Ecto neural progenitor cell (in vitro differentiated cells): ENCODE measurements at regions not wholly inside any gene's neighbourhood (a gene's known extent, or its start where the extent isn't known, plus 50 kb on each side); places are given as distances from the start of the nearest gene placed in this dataset.

ENCODE experiments used
- DNase-seq: peaks from one replicate; pipeline ENCODE4 v3.0.0-alpha.2; 2018; ENCODE audit warnings: low spot score

DNA sequence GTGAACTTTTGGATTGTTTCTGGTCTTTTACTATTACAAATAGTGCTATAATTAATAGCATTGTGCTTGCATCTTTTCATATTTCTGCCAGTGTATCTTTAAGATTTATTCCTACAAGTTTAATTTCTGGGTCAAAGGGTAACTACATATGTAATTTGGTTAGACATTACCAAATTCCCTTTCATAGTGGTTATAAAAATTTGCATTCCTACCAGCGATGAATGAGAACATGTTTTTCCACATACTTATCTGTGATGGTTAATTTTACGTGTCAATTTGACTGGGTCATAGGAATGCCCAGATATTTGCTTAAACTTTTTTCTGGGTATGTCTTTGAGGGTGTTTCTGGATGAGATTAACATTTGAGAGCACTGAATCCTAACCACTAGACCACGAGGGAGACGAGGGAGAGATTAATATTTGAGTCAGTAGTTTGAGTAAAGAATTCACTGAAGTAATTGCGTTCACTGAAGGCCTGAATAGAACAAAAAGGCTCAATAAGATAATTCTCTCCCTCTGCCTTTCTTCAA lies 132.3 kb upstream of the NEO1 start:
- DNase-seq = no peak

GRCh38 chr15:72916897-72917296 lies 133.3 kb upstream of the ADPGK start:
- no peak for DNase-seq

DNA sequence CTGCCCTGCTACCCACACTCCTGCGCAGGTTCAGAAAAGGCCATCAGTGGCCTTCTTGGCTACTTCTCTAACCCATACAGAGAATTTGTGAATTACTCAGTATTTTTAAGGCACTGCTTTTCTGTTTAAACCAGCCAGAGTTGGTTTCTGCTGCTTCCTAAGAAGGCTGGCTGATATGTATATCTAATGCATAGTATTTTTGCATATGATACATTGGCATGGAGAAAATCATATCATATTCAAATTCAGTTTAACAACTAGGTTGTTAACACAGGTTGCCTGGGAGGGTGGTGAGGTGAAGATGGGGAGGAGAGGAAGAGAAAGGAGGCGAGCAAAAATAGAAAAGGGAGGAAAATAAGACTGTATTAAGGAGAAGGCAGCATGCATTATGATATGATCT lies 132.8 kb upstream of the ADPGK start:
- DNase-seq = no peak

- no peak for DNase-seq
Observed at GRCh38 chr15:72915843-72916242, 132.3 kb upstream of the ADPGK start.

DNA sequence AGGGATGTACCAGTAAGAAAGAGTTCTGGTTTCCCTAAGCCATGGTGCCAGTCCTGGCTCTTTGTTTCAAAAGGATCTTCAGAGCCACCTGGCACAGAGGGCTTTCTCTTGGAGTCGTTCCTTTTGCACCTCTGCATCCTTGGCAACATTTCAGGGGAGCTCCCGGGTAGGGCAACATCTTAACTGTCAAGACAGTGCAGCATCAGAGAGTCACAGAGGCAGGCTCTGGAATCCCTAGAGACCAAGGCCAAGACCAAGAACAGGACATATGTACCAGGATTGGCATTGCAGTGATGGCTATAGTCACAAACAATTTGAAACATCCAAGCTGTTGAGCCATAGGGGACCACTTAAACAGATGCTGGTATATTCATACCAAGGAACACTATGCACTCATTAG lies 129.4 kb upstream of the ADPGK start:
- no peak for DNase-seq

- DNase-seq = no peak
Observed at GRCh38 chr15:72912121-72912520, 128.6 kb upstream of the ADPGK start.

DNA sequence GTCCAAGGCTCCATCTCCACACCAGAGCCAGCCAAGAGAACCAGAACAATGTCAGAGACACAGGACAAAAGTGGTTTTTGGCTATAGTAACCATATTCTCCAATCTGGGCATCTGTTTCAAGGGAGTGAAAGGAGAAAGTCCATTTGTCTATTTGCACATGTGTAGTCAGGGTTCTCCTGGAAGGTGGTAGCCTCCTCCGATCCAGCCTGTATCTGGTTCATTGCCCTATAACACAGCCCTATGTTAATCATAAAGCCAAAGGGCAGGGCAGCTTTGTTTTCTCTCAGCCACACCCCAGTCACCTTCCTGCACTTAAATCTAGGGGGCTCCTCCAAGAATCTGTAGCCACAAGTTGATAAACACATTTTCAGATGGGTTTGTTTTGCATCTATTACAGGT lies 128.1 kb upstream of the ADPGK start:
- no peak for DNase-seq

GRCh38 chr15:72908713-72909112 lies 125.2 kb upstream of the ADPGK start:
- DNase-seq = no peak

GRCh38 chr15:72907733-72908132 lies 124.2 kb upstream of the ADPGK start:
- no peak for DNase-seq

DNA sequence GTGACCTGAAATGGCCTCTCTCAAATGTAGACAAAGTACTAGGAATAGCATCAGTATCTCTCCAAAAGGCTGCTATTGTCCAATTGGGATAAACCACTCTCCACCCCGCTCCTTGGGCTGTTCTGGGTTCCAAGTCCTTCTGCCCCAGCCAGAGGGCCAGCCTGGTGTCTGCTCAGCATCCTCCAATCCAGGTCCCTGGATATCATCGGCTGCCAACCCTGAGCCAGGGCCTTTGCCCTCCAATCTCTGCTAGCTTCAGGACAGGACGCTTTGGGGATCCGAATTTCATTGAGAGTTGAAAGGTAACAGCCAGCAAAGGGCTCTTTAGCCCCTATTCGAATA lies 119.3 kb upstream of the ADPGK start:
- no peak for DNase-seq

- no peak for DNase-seq
Observed at GRCh38 chr15:72902245-72902918, 118.8 kb upstream of the ADPGK start.

DNA sequence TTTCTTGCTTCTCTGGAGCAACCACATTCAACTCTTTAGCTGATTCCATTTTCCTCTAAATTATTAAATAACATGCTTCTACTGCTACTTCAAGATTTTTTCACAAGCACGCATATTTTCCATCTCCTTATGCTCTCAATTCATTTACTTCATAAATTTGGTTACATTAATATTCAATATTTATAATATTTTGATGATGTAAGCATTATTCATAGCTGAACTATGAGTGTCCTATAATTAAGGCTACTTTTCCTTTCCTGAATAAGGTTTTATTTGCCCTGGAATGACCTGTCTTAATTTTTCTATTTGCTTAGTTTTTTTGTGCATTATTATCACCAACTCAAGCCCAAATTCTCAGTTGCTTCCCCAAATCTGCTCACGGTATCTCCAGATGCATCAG lies 109.4 kb upstream of the ADPGK start:
- DNase-seq = no peak

DNA sequence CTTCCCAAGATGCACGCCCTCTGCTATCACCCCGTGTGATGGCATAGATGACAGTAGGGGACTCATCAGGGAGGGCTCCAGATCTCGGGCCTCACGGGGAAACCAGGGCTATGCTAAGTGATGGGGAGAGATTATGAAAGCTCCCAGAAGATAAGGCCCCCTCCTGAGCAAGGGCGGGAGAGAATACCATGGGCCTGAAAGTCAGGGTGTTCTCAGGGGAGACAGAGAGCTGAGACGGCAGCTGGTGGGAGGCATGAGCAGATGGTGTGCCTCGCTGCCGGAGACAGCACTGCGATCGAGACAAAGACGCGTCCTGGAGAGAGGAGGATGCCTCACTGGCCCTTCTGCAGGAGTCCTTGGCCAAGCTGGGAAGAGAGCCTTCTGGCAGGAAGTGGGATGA lies 106.5 kb upstream of the ADPGK start:
- no peak for DNase-seq

DNA sequence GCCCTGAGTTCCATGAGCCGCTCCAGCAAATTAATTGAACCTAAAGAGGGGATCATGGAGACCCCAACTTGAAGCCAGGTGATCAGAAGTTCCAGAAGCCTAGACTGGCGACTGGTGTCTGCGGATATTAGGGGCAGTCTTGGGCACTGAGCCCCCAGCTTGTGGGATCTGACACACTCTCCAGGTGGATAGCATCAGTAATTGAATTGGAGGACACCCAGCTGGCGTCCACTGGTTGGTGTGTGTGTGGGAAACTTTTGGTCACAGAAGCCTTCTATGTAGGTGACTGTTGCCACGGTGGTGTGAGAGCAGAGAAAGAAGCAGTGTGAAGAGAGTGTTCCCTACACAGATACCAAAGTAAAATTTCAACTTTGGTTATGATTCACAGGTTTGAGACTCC lies 106.0 kb upstream of the ADPGK start:
- no peak for DNase-seq

DNA sequence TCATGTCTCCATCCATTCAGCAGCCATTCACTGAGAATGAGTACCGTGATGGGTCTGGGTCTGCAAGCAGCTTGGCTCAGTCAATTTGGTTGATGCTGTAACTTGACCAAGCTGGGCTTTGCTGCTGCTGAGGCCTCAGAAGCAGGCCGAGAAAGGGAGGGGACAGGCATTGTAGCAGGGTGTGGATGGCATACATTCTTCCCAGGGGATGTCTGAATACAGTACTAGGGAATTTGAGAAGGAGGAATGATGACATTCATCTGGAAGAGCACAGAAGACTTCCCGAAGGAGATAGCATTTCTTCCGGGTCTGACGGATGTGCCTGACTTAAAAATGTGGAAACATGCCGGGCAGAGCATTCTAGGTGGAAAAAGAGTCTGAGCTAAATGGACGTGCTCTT lies 105.3 kb upstream of the ADPGK start:
- DNase-seq = no peak

DNA sequence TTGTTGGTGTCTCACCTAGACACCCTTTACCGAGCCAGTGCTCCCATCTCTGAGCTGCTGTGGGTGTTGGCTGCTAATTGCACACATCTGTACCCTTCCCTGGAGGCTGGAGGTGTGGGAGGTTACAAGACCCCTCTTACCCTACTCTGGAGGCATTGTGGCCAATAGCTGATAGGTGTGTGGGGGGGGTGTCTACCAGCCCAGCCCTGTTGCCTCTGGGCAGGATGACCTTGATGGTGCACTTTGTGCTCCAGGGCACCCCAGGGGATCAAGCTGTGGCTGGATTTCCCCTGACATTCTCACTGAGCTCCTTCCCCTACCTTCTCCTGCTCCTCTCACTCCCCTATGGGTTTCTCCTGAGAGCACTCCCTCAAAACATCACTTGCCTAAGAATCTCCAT lies 104.7 kb upstream of the ADPGK start:
- DNase-seq = no peak

DNA sequence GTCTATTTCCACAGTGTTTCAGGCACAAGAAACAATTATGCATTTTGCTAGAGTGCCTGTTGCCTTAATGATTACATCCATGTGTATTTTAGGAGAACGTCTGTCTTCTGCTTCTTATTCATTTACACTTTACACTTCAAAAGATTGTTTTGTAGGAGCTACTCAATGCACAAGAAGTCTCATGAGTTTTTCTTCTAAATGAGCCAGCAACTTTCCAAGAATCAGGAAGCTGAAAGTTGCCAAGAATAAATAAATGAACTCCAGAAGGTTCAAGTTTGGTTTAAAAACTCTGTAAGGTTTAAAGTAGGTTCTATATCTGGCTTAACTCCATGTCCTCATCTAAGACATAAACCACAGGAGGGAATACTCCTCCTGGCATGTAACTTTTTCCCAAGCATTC lies 103.8 kb upstream of the ADPGK start:
- DNase-seq = no peak

DNA sequence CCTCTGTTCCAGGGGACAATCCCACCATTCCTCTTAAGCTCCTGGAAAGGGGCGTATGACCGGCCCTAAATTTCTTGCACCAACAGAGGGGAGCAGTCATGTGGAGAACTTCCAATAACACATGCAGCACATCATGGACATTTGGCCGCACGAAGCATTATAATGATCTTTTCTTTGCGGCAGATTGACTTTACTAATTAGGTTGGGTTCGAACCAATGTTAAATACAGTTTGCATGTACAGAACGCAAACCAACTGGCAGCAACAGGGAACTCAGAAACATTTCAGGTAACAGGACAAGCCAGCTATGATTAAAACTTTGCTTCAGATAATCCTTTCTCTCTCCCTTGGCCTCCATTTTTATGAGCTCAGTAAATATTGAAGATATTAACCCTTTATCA lies 100.8 kb upstream of the ADPGK start:
- DNase-seq = no peak

DNA sequence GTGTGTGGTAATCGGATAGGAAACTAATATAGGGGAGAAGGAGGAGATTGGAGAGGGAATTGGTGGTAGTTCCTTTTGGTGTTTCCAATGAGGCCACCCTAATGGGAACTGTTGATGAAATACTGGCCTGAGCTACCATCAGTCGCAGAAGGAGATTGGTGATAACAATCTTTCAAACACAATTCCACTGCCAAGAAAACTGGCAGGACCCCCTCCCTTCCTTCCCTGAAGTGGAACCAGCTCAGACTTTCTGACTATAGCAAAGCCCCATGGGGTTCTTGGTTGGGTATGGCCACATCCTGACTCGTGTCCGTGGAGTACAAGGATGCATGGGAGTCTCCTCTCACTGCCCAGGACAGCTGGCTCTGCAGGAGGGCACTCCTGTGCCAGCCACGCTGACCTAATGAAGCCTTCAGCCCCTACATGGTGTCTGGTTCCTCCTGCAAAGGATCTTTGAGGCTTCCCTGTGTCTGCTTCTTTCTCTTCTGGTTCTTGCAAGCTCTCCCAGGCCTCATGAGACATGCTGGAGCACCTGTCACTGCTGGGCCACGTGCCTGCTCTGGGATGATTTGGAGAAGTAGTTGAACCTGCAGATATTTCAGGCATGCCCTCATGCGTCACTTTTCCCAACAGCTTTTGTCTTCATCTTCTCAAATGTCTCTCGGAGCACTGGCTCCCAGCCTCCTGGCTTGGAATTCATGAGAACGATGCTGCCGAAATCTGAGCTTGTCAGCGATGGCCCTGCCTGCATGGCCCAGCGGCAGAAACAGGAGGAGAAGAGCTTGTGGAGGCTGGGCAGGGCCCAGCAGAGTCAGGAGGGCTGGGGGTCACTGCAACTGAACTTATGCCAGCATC lies 90.0 kb upstream of the ADPGK start:
- no peak for DNase-seq

DNA sequence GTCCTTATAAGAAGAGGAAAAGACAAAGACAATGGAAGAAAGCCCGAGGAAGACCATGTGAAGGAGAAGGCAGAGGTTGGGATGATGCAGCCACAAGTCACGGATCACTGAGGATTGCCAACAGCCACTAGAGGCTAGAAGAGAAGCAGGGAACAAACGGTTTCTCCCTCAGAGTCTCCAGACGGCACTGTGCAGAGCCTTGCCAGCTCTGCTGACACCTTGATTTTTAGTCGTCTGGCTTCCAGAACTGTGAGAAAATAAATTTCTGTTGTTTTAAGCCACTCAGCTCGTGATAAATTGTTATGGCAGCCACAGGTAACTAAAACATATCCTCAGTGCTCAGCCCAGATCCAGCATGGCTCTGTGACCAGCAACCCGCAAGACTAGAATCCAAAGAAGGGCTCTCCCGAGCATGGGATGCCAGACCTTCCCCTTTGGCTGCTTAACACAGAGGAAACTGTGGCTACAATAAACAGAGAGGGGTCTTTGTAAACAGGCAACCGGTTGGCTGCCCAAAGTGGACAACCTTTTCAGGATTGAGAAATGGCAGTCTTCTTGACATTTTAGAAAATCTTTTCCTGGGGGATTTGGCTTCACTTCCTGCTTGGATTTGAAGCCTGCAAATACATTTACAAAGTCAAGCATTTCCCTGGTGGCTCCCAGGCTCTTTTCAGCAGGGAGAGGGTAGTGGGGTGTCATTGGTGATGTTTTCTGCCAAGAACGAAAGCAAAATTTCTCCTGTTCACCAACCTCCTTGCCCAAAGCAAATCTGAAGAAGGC lies 88.7 kb upstream of the ADPGK start:
- DNase-seq = peak; percentile 29

DNA sequence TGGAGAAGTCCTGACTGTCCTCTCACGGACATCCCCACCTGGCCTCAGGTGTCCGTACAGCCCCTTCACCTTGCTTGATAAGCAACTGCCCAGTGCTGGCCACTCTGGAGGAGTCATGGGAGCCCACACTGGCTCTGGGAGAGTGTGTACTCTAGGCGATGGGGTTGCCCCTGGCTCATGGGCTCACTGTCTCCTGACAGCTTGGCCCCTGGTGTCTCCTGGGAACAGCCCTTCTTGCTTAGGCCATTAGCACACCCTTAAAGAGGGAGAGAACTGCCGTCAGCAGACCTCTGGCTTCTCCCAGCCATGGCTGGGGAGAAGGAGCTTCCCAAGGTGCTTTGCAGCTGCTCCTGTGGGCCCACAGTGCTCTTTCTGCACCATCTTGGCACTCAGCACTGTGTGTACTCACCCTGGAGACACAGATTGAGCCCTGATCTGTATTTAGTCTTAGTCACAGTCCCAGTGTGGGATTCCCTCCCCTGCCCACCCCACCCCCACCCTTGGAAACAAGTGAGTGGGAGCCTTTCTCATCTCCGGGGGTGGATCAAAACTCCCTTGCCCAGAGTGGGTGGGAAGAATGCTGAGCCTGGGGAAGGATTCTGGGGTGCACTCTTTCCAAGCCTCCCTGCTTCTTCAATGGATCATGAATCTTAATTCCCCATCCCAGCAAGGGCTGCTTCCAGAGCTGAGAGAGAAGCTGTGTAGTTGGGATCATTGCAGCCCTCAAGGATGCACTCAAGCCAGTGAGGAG lies 83.5 kb upstream of the ADPGK start:
- DNase-seq = no peak

DNA sequence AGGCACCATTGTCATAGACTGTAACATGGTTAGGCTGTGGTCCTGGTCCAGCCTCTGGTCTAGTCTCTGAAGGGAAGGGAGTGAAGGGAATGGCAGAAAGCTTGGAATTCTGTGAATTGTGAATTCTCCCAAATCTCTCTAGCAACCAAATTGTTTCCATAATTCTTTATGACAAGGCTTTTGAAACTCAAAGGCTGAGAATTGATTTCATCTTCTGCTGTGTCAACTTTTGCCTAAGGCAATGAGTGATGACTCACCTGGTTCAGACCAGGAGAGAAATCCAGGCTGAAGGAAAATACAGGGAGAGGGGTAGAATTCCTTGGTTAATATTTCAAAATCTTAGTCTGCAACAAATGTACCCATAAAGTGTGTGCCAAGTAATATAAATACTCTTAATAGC lies 82.6 kb upstream of the ADPGK start:
- no peak for DNase-seq
